SK-N-MC (cell line): ENCODE measurements at regions not wholly inside any gene's neighbourhood (a gene's known extent, or its start where the extent isn't known, plus 50 kb on each side); places are given as distances from the start of the nearest gene placed in this dataset.

ENCODE experiments used
- EZH2 ChIP-seq: fragments of 200-600 bp; sonication (generic); IDR thresholded peaks from one replicate; pipeline ENCODE4 v1.6.1; 2017; ENCODE audit warnings: antibody characterized with exemption
- FOXP2 ChIP-seq: optimal IDR thresholded peaks from 2 replicates; pipeline ENCODE3; 2011; ENCODE audit warnings: mild to moderate bottlenecking, moderate library complexity; ENCODE audit not compliant: insufficient read depth; ENCODE audit errors: extremely low read length, control extremely low read depth
- POLR2AphosphoS5 ChIP-seq: IDR thresholded peaks from 2 replicates; pipeline ENCODE4 v1.6.1; 2012; ENCODE audit warnings: mild to moderate bottlenecking, low read depth, low read length, borderline replicate concordance

DNA sequence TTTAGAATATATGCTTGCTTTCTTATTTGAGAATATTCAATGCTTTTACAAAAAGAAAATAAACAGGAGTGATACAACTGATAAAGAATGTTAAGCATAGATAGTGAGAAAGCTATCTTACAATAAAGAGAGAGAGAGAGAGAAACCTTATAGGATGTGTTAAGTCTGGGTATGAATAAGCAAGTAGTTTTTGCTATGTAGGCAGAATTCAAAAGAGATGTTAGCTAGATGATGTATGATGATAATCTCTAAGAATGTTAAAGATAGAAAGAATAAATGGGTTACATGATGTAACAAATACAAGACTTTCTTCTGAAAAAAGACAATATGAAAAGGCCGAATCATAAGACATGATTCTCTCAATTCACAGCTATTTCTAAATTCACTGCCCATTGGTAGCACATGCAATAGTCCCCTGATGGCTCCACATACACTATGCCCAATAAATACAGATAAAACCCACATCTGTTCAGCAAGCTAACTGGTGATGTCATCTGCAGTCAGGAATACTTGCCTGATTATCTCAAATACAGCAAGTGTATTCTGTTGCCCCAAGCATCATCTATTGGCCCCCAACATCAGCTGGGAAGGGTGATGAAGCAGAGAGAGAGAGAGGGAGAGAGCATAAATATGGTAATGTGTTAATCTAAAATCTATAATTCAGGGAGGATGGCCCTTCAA lies 169.2 kb upstream of the LYSMD4 start:
- TF ChIP-seq EZH2 (no peak), POLR2AphosphoS5 (no peak), FOXP2 (no peak)
